Fibroblast of the aortic adventitia (primary cell): ENCODE measurements at regions not wholly inside any gene's neighbourhood (a gene's known extent, or its start where the extent isn't known, plus 50 kb on each side); places are given as distances from the start of the nearest gene placed in this dataset.

ENCODE experiments used
- DNase-seq: peaks from one replicate; pipeline ENCODE4 v3.0.0-alpha.2; 2010; ENCODE audit warnings: low read depth
- H3K4me3 ChIP-seq: 2 replicates; pipeline ENCODE4 v1.5.1; 2011; ENCODE audit warnings: low read depth, mild to moderate bottlenecking, control low read depth, low read length, moderate library complexity
- TF ChIP-seq, protein P1 (sequence below): IDR thresholded peaks from 2 replicates; pipeline ENCODE4 v1.5.1; 2011; ENCODE audit warnings: mild to moderate bottlenecking, low read length, control low read depth, inconsistent platforms; ENCODE audit not compliant: insufficient read depth

DNA sequence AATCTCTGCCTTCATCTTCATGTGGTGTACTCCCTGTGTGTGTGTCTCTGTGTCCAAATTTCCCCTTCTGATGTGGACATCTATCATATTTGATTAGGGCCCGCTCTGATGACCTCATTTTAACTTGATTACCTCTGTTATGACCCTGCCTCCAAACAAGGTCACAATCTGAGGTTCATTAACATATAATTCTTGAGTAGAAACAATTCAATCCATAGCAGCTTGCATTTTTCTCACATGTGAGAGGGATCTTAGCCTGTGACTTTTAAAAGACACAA, 130.9 kb upstream of the RAB4A start:
- H3K4me3 ChIP-seq: no peak overlapping the region
- no peak for DNase-seq
- TF ChIP-seq, protein P1, sequence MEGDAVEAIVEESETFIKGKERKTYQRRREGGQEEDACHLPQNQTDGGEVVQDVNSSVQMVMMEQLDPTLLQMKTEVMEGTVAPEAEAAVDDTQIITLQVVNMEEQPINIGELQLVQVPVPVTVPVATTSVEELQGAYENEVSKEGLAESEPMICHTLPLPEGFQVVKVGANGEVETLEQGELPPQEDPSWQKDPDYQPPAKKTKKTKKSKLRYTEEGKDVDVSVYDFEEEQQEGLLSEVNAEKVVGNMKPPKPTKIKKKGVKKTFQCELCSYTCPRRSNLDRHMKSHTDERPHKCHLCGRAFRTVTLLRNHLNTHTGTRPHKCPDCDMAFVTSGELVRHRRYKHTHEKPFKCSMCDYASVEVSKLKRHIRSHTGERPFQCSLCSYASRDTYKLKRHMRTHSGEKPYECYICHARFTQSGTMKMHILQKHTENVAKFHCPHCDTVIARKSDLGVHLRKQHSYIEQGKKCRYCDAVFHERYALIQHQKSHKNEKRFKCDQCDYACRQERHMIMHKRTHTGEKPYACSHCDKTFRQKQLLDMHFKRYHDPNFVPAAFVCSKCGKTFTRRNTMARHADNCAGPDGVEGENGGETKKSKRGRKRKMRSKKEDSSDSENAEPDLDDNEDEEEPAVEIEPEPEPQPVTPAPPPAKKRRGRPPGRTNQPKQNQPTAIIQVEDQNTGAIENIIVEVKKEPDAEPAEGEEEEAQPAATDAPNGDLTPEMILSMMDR: no peak

GRCh38 chr1:229141271-229141670, 129.6 kb upstream of the RAB4A start:
- no peak overlapping the region for H3K4me3 ChIP-seq
- DNase-seq: no peak
- TF ChIP-seq, protein P1: no peak

- H3K4me3 ChIP-seq: no peak overlapping the region
- TF ChIP-seq, protein P1: no peak
- DNase-seq: no peak
Observed at GRCh38 chr1:229141689-229142377, 129.1 kb upstream of the RAB4A start.

DNA sequence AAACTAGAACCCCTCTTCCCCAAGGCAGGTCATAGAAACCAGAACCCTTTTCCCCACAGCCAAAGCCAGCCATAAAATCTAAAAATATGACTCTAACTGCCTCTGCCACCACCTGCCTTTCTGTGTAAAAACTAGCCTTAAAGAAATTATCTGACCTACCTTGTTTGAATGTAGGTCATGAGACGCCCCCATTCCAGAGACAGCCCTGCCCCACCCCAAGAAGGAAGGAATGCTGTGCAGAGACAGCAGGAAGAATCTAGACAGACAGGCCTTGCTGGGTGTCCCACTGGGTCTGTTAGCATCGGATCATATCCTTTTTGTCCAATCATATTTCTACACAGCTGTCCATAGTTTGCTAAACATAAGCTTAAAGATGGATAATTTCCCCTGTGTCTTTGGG, 128.4 kb upstream of the RAB4A start:
- TF ChIP-seq, protein P1: no peak
- DNase-seq: no peak
- H3K4me3 ChIP-seq: no peak overlapping the region

DNA sequence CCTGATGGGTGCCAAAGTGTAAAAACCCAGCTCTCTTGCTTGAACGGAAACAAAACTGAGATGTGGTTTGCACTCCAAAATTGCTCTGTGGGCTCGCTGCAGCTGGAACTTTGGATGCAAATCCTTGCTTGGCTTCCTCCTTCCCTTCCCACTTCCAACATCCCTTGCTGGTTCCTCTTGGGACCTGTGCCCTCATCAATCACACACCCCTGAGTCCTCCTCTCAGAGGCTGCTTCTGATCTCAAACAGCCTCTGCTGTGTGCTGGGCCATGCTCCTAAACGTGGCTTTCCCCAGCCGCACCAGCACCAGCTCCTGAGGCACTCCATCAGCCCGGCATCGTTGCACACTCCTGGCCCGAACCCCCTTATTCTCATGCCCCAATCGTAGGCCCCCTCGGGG, 124.3 kb upstream of the RAB4A start:
- H3K4me3 ChIP-seq: no peak overlapping the region
- peak; percentile 19 for DNase-seq
- TF ChIP-seq, protein P1: no peak

DNA sequence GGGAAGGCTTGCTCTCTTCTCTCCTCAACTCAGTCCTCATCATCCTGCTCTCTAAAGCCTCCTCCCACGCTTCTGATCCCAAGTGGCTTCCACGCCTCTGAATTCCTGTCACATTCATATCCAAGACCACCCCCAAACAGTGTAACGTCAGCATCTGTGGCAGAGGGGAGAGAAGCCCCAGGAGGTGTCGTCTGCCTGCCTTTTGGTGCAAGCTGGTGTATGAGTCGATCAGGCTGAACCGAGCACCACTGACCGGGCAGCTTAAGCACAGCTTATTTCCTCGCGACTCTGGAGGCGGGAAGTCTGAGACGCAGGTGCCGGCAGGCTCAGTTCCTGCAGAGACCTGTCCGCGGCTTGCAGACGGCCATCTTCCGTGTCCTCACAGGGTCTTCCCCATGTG, 123.8 kb upstream of the RAB4A start:
- no peak overlapping the region for H3K4me3 ChIP-seq
- DNase-seq: no peak
- TF ChIP-seq, protein P1: no peak

DNA sequence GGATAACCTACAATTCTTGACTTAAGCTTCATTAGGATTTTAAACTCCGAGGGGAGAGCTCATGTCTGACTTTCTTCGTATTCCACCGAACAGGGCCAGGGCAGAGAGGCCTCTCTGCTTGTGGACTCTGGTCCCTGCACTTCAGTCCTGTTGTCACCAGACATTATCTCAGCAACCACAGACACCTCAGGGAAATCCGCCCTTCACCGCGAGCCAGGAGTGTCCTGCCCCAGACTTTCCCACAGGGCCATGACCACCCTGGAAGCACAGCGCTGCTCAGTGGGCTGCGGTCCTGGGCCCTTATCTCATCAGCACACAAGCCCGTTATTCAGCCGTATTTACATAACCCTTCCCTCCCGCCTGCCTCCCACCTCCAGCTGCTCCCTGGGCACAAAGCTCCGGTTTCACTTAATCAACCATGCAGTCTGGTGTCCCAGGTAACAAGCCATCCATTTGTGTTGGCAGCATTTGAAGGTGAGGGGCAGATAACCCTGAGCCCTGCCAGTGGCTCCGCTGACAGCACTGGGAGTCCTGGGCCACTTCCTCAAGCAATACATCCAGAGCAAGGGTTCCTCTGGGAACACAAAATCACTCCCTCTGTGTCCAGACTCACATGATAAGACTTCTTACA, 122.8 kb upstream of the RAB4A start:
- no peak for DNase-seq
- no peak overlapping the region for H3K4me3 ChIP-seq
- TF ChIP-seq, protein P1: no peak
